ENCODE measurements at regions not wholly inside any gene's neighbourhood (a gene's known extent, or its start where the extent isn't known, plus 50 kb on each side); places are given as distances from the start of the nearest gene placed in this dataset.
A peak's percentile ranks its signal among the peaks of the same experiment; 100 is the strongest.

DNA sequence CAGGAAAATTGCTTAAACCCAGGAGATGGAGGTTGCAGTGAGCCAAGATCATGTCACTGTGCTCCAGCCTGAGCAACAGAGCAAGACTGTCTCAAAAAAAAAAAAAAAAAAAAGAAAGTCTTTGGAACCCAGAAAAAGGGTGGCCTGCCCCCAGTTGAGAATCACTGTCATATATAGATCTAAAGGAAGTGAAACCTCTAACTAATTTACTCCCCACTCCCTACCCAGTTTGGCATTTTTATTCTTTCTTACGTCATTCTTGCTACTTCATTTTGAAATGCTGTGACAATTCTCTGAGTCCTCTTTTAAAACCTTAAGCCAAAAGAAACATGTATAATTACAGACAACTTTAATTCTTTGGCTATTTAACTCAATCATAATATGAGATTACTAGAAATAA is 254.8 kb downstream of the CDC5L start:
- Mint-ChIP-seq H3K4me3 (no peak overlapping the region), H3K36me3 (no peaks in the 10 kb centered on the region), H3K9me3 (ENCODE audit: low read depth) (no peaks in the 10 kb centered on the region), H3K27ac (peak overlapping the region; percentile 5), H3K27me3 (no peaks in the 10 kb centered on the region), H3K4me1 (ENCODE audit: low read depth) (peaks cover 8% of the 10 kb centered on the region)

DNA sequence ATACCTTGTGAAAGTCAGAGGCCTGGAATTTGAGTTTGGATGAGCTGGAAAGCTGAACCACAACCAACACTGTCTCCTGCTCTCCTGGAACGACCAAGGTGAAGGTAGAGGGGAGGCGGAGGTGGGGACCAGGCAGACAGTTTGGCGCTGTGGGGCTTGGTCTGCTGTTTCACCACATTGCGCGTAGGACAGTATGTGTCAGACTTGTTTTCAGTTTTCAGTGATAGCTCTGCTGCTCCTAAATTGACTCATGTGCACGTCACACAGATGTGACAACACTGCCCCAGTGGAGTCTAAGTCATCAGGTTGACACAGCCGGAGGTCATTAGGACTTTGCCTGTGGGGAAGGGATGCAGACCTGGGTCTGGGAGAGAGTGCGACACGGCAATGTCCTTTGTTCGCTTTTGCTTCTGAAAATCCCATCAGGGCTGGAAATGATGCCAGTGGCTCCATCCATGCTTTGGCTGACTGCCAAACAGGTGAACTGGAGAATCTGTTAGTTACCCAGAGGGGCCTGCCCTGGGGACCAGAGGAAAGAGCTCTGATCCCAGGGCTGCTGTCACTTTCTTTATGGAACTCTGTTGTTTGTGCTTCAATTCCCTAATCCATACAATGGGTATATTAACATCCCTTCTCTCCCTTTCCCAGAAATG is 255.5 kb downstream of the CDC5L start:
- Mint-ChIP-seq H3K9me3 (ENCODE audit: low read depth) (no peaks in the 10 kb centered on the region), H3K27me3 (no peaks in the 10 kb centered on the region), H3K4me1 (ENCODE audit: low read depth) (peaks cover 8% of the 10 kb centered on the region), H3K27ac (peak overlapping the region; percentile 5), H3K36me3 (no peaks in the 10 kb centered on the region), H3K4me3 (no peak overlapping the region)

DNA sequence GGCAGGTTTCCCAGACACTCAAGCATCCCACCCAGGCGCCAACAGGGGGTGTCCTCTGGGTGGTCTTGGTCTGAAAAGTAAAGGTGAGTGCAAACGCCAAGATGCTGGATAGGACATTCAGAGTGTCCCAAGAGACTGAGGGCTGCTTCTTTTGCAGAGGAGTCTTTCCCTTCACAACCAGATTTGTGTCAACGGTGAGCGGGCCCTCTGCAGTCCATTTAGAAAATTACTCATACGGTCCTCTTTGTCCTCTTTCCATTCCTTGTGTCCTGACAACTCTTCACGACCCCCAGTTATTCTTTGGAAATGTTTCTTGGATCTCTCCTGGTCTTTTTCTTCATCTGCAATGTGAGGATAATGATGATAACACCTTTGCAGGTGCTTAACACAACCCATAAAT is 257.8 kb downstream of the CDC5L start:
- Mint-ChIP-seq H3K9me3 (ENCODE audit: low read depth) (no peaks in the 10 kb centered on the region), H3K36me3 (peaks cover 4% of the 10 kb centered on the region), H3K4me1 (ENCODE audit: low read depth) (peaks cover 8% of the 10 kb centered on the region), H3K27me3 (peaks cover 2% of the 10 kb centered on the region), H3K4me3 (no peak overlapping the region), H3K27ac (no peak overlapping the region)

DNA sequence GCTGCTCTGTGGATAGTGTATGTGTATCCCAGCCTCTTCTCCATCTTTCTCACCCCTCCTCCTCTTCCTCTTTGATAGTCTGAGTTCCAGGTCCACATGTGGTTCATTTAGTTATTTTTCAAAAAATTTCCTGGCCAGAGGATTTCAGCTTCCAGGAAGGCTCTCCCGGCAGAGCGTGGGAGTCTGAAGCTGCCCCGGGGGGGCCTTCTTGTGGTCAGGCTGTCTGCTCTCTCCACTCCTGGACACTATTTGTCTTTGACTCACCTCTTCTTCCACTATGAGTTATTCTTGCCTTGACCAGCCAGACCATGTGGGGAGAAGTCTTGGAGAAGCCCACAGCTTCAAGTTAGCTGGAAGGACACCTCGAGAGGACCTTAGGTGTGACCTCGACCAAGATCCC is 258.8 kb downstream of the CDC5L start:
- H3K36me3 Mint-ChIP-seq: peaks cover 4% of the 10 kb centered on the region
- H3K9me3 Mint-ChIP-seq (ENCODE audit: low read depth): no peaks in the 10 kb centered on the region
- no peak overlapping the region for H3K27ac Mint-ChIP-seq
- H3K4me1 Mint-ChIP-seq (ENCODE audit: low read depth): peaks cover 3% of the 10 kb centered on the region
- peaks cover 4% of the 10 kb centered on the region for H3K27me3 Mint-ChIP-seq
- no peak overlapping the region for H3K4me3 Mint-ChIP-seq

DNA sequence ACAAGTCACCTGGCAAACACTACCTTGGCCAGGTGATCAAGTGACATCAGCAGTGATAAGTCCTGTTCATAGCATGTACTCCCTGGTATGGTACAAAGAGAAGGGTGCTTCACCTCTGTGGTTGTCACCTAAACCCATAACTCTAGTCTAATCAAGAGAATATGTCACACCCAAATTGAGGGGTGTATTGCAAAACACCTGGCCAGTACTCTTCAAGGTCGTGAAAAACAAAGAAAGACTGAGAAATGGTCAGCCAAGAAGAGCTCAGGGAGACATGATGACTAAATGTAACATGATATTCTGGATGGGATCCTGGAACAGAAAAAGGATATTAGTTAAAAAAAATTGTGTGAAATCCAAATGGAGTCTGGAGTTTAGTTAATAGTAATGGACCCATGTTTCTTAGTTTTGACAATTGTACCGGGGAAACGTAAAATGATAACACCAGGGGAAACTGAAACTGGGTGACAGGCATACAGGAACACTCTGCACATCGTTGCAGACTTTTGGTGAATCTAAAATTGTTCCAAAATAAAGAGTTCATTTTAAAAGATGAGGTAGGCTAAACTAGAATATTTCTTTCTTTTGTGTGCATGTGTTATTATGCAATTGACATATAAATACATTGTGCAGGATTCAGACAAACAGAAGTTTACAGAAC is 262.0 kb downstream of the CDC5L start:
- Mint-ChIP-seq H3K4me3 (no peak overlapping the region), H3K9me3 (ENCODE audit: low read depth) (no peaks in the 10 kb centered on the region)

DNA sequence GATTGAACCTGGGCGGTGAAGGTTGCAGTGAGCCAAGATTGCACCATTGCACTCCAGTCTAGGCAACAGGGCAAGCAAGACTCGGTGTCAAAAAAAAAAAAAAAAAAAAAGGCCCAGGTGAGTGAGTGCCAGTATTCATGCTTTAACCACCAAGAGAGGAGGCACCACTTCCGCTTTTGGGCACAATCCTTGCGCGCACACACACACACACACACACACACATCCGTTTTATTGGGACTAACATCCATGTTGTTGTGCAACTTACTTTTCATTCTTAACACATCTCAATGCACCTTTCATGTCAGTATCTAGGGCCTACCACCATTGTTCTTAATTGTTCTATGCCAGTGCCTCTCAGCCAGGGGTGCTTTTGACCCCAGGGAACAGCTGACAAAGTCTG is 263.0 kb downstream of the CDC5L start:
- peaks cover 9% of the 10 kb centered on the region for H3K4me1 Mint-ChIP-seq (ENCODE audit: low read depth)
- H3K36me3 Mint-ChIP-seq: peaks cover 4% of the 10 kb centered on the region
- no peak overlapping the region for H3K4me3 Mint-ChIP-seq
- H3K27me3 Mint-ChIP-seq: peaks cover 5% of the 10 kb centered on the region
- H3K9me3 Mint-ChIP-seq (ENCODE audit: low read depth): no peaks in the 10 kb centered on the region
- no peak overlapping the region for H3K27ac Mint-ChIP-seq

More for the DNA sequence above, 262.0 kb downstream of the CDC5L start:
- Mint-ChIP-seq H3K27me3 (peaks cover 5% of the 10 kb centered on the region), H3K4me1 (ENCODE audit: low read depth) (peaks cover 2% of the 10 kb centered on the region), H3K36me3 (peaks cover 4% of the 10 kb centered on the region), H3K27ac (no peak overlapping the region)

DNA sequence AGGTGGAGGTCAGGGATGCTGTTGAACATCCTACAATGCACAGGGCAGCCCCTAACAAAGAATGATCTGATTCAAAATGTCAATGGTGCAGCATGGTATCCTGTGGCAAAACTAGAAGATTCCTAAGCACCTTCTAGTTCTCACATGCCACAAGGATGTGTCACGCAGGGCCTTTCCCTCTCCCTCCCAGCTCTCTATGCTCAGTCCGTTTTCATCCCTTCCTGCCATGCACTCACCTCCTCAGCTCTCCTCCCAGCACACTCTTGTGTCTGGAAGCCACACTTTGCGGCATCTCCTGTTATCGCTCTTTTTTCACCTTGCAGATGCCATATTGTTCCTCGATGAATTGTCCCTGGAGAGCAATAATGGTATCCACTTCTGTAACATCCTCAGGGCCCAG is 263.4 kb downstream of the CDC5L start:
- Mint-ChIP-seq H3K36me3 (peaks cover 4% of the 10 kb centered on the region), H3K27me3 (peaks cover 5% of the 10 kb centered on the region), H3K4me1 (ENCODE audit: low read depth) (peaks cover 11% of the 10 kb centered on the region), H3K4me3 (no peak overlapping the region), H3K27ac (no peak overlapping the region), H3K9me3 (ENCODE audit: low read depth) (no peaks in the 10 kb centered on the region)

DNA sequence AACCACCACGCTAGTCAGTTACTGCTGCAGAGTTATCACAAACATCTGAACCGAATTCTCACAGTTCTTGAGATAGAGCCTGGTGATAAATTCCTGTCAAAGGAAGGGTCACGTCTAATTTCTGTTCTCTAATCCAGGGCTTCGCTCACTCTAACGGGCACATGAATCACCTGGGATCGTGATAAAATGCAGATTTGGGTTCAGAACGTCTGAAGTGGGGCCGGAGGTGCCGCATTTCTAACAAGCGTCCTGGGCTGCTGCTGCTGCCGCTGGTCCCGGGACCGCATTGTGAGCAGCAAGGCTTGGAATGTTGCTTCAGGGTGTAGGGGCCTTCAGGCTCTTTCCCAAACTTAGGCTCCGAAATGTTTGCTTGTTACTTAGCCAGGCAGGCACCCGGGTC is 264.1 kb downstream of the CDC5L start:
- Mint-ChIP-seq H3K36me3 (peaks cover 4% of the 10 kb centered on the region), H3K4me1 (ENCODE audit: low read depth) (peaks cover 11% of the 10 kb centered on the region), H3K4me3 (no peak overlapping the region), H3K27me3 (peaks cover 5% of the 10 kb centered on the region), H3K9me3 (ENCODE audit: low read depth) (no peaks in the 10 kb centered on the region), H3K27ac (no peak overlapping the region)

DNA sequence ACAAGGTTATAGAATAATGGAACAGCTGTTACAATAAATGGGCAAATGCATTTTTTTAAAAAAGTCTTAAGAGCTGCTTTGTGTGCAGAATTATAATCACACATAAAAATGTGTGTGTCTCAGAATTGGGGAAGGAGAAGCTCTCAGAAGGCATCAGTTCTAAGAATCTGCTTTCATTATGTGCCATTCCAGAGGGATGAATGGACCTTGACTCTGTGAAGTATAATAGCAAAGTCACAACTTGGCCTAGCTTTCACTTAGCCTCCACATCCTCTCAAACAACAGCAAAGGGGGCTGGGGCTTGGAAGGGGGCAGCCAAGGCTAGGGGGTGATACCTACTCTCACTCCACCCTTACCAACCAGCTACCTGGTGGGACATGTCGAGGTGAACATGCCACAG is 265.0 kb downstream of the CDC5L start:
- Mint-ChIP-seq H3K9me3 (ENCODE audit: low read depth) (no peaks in the 10 kb centered on the region), H3K27me3 (peaks cover 5% of the 10 kb centered on the region), H3K4me3 (no peak overlapping the region), H3K27ac (no peak overlapping the region), H3K36me3 (peaks cover 4% of the 10 kb centered on the region), H3K4me1 (ENCODE audit: low read depth) (peaks cover 11% of the 10 kb centered on the region)

DNA sequence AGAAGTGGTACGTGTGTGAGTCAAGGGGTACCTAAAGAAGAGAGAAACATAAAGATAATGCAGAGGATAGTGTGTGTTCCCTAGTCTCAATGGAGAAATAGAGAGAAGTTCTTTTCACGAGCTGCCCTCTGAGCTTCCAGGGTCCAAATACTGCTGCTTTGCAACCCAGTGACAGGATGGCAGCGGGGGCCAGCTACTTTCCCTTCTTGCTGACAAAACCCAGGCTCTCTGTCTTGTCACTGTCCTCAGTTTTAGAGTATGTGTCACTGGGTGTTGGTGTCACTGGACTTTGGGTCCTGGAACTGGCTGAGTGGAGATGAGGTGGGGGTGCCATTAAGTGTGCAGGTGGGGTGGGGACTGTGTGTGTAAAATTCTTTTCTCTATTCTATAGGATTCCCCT is 265.6 kb downstream of the CDC5L start:
- no peaks in the 10 kb centered on the region for H3K9me3 Mint-ChIP-seq (ENCODE audit: low read depth)
- no peak overlapping the region for H3K27ac Mint-ChIP-seq

DNA sequence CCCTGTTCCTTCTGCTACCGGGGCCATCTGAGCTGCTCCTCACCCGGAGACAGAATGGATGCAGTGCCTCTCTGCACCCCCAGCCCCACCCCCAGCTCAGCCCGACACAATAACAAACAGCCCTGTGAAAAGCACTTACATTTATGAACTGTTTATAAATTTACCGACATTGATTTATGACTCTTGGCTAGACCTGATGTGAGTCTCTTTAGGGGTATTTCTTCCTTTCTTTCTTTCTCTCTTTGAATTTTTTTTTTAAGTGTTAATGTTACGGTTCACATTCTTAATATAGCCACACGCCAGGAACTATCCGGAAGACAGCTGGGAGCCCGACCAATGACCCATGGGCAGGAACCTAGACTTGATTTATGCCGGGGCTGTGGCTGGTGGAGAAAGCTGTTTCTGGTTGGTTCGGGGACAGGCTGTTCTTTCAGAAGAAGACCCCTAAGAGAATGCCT is 266.3 kb downstream of the CDC5L start:
- no peak overlapping the region for H3K27ac Mint-ChIP-seq

More for the DNA sequence above, 265.6 kb downstream of the CDC5L start:
- H3K36me3 Mint-ChIP-seq: peaks cover 4% of the 10 kb centered on the region
- peaks cover 11% of the 10 kb centered on the region for H3K4me1 Mint-ChIP-seq (ENCODE audit: low read depth)
- peaks cover 5% of the 10 kb centered on the region for H3K27me3 Mint-ChIP-seq
- H3K4me3 Mint-ChIP-seq: no peak overlapping the region

DNA sequence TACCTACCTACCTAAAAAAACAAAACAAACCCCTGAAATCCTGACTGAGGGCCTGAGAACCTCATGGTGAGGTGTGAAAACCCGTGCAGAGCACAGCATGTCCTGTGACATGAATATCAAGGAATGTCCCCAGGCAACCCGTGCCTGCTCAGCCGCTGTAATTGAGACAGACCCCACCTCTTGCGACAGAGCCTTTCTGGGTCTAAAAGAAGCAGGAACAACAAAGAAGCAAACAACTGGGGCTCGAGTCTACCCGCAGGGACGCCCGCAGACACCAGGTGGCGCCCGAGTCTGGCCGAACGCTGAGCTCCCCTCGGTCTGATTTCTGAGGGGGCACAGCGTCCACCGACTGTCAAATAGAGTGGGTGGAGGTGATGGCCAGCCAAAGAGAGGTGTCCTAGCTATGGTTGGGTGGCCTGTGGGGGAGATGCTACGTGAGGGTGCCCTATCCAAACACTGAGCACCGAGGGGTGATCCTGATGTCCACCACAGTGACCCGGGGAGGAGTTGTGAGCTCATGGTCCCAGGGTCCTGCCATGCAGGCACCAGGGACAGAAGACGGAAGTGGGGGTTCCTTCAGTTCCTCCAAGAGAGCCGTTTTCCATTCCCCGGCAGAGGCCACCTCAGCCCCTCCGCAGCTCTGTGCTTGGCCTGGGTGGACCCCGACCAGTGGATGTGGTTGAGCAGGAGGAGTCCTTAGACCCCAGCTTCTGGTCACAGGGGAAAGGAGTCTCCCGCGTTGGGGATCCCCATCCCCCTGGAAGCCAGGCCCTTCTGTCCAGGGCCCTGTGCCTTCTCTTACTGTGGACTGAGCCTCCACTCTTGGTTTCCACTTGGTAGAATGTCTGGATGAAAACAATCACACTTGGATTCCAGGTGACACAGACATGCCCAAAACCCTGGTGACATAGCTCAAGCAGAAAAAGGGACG is 268.2 kb downstream of the CDC5L start:
- Mint-ChIP-seq H3K4me3 (peak overlapping the region; percentile 58), H3K4me1 (ENCODE audit: low read depth) (peaks cover 11% of the 10 kb centered on the region), H3K9me3 (ENCODE audit: low read depth) (peaks cover 3% of the 10 kb centered on the region), H3K36me3 (peaks cover 3% of the 10 kb centered on the region), H3K27ac (peak overlapping the region; percentile 86), H3K27me3 (peaks cover 3% of the 10 kb centered on the region)

More for the DNA sequence above, 266.3 kb downstream of the CDC5L start:
- H3K9me3 Mint-ChIP-seq (ENCODE audit: low read depth): peaks cover 3% of the 10 kb centered on the region
- peaks cover 3% of the 10 kb centered on the region for H3K27me3 Mint-ChIP-seq
- H3K4me3 Mint-ChIP-seq: no peak overlapping the region
- peaks cover 11% of the 10 kb centered on the region for H3K4me1 Mint-ChIP-seq (ENCODE audit: low read depth)
- peaks cover 4% of the 10 kb centered on the region for H3K36me3 Mint-ChIP-seq

DNA sequence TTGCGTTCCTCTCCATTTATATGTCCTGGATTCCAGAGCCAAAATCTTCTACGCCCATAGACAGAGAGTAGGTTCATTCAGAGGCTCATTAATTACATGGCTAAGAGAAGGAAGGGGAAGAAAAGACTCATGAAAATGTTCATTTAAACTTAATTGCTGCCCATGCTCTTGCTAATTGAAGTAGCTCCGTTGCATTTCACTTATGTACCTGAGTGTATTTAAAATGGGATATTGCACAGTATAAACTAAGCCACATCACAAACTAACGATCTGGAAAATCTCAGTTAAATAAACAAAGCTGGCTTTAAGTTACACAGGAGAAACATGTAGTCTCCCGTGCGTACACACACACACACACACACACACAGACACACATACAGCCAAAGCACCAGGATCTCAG is 269.2 kb downstream of the CDC5L start:
- Mint-ChIP-seq H3K27me3 (peaks cover 1% of the 10 kb centered on the region), H3K4me3 (no peak overlapping the region), H3K4me1 (ENCODE audit: low read depth) (peaks cover 11% of the 10 kb centered on the region), H3K27ac (no peak overlapping the region), H3K36me3 (peaks cover 3% of the 10 kb centered on the region), H3K9me3 (ENCODE audit: low read depth) (peaks cover 3% of the 10 kb centered on the region)

DNA sequence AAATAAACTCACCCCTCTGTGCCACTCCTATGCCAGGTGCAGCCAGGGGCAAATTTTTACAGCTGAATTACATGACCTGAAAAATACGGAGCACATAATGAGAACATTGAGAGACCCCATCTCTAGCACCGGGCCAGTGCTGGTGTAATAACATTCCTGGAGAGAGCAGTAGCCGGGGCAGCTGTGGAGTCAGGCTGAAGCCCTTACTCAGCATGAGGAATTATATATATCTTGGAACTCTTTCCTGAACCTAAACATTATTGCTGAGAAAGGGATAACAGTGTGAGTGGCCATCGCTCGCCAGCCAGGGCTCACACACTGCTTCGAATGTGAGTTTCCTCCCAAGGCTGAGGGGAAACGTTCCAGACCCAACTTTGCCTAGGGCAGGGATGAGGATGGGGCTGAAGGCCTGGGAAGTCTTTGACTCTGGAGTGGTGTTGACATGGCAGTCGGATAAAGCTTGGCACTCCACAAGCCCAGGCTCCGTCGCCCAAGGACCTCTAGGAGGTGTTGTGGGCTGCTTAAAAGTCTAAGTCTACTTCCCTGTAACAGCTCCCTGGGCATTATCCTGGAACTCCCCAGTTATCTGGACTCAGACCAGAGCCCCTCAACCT is 269.8 kb downstream of the CDC5L start:
- H3K9me3 Mint-ChIP-seq (ENCODE audit: low read depth): peaks cover 3% of the 10 kb centered on the region
- peaks cover 1% of the 10 kb centered on the region for H3K27me3 Mint-ChIP-seq
- H3K27ac Mint-ChIP-seq: no peak overlapping the region

More for the DNA sequence above, 269.8 kb downstream of the CDC5L start:
- H3K4me1 Mint-ChIP-seq (ENCODE audit: low read depth): peaks cover 11% of the 10 kb centered on the region
- no peak overlapping the region for H3K4me3 Mint-ChIP-seq
- H3K36me3 Mint-ChIP-seq: peaks cover 3% of the 10 kb centered on the region

All from activated naive CD8-positive, alpha-beta T cell (primary cell).